ENCODE measurements at regions not wholly inside any gene's neighbourhood (a gene's known extent, or its start where the extent isn't known, plus 50 kb on each side); places are given as distances from the start of the nearest gene placed in this dataset.

DNA sequence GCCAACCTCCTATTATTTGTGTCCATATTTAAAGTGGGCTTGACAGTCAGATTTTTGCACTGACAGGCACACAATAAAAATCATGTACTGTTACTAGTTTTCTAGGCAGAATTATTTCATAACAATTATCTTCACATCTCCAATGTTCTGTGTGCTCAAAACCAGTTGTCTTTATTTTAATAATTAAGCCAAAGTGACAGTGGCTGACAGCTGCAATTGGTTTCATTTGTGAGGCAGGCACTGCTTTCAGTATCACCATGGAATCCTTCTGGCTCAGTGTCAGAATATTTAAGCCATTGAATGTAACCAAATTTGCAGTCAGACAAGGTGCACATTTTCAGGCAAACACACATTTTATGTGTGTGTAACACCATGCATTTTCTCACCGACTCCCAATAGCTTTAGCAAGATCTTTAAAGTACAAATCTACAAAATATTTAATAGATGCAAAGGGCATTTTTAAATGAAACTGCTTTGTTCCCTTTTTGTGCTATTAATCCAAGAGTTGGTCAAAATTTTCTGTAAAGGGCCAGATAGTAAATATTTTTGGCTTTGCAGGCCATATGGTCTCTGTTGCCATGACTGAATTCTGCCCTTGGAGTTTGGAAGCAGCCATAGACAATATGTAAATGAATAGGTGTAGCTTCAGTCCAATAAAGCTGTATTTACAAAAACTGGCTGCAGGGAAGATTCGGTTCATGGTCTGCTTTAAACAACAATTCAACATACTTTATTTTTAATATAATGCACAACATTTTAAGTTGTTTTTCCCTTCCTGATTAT lies 486.0 kb downstream of the KCNJ2 start:
- DNase-seq, result no peak

DNA sequence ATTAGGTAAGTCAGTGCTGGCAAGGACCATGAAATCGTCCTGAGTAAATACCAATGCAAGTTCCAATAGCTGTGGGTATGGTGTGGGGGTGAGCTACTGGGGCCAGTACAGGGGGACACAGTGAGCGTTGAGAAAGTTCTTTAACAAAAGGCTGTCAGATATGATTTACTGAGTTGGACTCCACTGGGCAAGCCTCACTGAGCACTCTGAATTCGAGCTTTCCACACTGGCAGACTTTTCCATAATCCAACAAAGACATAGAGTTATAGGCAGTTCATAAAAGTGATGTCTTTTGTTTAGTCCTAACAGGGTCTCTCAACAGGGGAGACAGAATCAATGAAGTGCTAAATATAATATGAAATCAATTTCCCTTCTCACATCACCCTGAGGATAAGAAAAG lies 489.0 kb downstream of the KCNJ2 start:
- no peak for DNase-seq

DNA sequence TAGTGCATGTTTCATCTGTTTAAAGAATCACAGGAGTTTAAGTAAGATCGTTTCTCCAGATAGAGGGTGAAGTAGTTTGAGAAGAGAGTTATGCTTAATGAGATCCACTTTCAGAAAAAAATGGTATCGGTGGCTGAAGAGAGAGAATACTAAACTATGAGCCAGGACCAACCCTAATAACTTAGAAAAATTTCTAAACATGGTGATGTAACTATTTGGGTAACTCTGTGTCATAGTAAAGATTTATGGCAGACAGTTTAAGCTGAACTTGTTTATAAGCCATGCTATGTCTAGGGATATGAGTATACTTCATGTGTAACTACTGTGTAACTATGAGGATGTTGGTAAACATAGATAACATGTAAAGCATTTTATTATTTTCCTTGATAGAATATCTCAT lies 489.5 kb downstream of the KCNJ2 start:
- no peak for DNase-seq

DNA sequence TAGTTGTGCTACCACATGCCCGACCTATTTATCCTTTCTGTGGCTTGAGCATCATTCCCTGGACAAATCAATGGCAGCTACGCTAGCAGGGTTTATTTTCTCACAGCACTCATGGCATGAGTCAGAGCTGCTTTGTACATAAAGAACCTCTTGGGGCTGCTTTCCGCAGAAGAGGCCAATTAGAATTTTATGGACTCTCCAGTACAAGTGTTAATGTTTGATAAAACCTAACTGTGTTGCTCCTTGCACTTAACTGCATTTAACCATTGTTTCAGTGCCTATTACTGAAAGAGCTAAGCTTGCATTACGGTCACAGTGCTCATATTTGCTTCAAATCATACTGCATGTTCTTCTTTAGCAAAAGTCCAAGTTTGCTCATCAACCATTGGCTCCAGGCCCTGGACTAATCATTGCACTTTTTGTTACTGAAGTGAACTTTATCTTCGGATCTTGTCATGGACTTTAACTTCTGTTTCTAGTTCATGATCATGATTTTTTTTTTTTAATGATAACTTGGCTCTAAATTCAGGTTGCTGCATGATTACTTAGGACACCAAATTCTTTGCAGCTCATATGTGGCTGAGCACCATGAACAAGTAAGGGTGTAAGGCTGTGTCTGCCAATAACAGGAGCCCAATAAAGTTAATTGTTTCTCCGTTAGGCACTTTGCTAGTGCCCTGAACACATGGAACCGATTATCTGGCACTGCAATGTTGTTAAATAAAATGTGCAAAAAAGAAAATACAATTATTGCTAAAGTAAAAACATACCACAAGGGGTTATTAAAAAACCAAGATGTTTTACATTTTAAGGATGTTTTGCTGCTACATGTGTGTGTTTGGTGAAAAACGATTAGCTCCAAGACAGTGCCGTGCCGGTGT lies 492.2 kb downstream of the KCNJ2 start:
- DNase-seq, result peak; percentile 29

DNA sequence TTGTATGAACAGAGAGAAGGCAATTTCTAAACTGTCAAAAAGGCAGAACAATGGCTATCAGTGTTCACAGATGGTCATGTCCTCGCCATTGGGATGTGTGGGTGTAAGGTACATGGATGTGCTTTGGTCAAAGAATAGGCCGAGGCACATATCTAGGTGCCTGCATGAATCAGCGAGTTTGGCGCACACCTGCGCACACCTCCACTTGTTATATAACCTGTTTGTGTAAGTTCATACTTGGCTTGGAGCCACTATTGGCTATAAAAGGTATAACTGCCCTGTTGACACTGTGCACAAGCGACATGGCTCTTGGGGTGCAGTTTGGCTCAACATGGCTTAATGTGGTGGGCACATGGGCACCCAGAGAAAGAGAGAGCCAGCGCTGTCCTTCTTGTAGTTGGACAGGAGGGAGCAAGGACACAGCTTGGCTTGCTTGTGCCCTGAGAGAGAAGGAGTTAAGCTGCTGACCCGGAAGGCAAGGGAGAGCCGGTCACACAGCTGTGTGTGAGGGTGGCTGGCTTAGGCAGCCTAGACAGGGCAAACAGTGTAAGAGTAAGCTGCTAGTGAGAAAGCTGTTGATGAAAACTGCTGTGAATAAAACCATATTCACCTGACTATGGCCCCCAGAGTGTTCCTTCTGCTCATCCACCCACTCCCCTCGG lies 499.1 kb downstream of the KCNJ2 start:
- DNase-seq, result no peak

DNA sequence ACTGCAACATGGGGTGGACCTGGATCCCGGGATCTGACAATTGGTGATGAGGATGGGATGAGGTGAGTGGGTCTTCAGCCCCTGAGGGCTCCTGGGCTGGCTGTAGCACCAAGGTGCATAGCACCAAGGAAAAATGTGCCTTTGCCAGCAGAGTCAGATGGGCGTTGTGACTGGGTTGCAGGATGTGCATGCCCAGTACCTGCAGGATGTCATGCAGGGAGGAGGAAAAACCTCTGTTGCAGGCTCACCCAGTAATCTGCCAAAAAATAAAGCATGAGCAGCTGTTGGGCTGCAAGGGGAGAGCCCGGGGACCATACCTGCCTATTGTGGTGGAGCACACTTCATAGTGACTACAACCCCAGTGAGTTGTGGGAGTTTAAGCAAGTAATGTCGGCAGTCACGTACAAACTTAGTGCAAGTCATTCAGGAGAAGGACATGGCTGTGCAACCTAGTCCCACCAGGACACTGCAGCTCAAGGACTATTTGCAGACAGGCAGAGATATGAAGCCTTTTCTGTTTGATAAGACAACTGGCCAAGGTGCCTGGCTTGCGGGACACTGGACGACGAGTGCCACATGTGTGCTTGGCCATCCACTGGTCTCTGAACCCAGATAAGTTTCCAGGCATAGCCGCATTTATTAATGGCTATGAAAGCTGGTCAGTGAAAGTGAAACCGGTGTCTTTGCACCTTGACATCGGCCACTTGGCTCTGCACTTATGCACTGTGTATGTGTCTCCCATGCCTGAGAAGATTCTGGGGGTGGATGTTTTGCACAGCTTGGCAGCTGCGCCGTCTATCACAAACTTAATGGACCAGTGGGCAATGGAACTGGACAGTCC lies 499.8 kb downstream of the KCNJ2 start:
- no peak for DNase-seq

DNA sequence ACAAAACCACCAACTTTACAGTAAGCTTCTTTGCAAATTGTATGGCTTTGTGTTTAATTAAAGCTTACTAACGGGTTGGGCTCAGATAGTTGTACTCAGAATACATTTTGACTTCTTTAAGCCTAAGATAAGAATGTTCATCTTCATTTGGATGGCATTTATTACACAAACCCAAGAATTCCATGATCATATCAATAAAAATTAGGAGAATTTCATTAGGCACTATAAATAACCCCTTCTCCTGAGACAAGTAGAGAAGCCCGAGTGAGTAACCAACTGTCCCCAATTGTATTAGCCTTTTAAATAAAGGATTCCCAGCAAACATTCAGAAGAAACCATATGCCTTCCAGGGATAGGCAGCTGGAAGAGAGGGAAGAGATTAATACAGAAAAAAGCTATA lies 504.7 kb downstream of the KCNJ2 start:
- no peak for DNase-seq

DNA sequence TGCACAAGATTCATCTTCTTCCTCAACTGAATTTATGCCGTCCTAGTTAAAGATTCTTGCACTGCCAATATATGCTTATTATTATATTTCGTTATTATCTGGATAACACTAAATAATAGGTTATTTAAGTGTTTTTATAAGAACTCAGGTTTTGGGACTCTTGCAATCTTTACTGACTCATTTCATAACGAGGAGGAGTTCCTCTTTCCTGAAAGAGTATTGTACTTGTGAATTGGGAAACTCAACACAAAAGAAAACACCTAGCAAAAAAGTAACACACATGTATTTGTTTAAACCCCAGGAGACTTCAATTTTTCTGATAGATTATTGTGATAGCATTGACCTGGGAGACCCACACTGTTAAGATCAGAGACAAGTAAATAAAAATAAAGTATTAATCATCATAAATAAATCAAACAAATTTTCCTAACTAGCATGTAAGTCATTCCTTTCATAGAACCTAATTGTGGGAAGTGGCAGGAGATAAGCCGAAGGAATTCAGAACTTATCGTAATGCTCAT lies 505.8 kb downstream of the KCNJ2 start:
- DNase-seq, result no peak

DNA sequence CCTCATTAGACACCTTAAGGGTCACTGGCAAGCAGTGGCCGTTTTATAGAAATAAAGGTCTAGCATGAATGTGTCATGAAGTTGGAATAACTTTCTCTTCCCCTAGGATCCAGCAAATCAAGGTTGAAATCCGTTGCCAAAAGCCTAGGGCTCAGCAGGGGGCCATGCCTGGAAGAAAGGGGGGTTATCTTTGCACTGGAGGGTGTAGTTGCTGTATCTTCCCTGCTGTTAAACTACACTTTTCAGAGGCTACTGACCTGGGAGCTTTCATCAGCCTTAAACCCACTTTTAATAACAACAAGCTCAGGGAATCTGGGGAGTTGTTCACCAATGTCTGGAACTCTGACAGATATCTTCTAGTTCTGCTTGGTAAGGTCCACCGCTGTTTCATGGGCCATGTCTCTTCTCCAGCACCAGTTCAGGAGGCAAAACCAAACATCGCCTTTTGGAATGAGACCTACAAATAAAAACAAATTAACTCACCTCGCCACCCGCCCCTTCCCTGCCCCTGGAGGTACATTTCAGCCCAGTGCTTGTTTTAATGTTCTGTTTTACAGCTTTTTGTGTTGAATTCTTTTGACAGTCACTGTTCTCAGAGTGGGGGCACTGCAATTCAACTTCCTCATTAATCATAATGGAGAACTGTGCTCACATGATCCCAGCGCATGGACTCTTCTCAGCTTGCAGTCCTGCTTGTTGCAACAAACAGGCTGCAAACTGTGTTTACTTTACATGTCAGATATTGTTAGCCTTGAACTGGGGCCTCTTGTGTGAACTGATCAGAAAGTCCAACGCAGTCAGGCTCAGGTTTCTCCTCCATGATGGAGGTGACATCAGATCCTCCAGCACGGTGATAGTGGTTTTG lies 508.7 kb downstream of the KCNJ2 start:
- DNase-seq, result no peak

DNA sequence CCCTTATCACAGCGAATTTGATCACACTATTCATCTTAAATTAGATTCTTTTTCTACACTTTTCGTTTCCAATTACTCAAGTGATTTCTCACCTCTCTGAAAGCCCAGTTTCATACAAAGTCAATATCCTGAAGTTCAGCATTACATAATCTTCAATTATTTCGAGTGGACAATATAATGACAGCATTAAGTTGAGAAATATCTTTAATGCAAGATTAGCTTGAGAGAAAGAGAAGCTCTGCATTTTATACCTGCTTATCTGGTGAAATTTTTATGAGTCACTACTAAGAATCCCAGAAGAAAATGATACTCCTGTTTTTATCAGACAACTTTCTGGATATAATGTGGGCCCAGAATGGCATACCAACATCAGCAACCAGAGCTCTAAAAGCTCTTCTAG lies 509.6 kb downstream of the KCNJ2 start:
- no peak for DNase-seq

DNA sequence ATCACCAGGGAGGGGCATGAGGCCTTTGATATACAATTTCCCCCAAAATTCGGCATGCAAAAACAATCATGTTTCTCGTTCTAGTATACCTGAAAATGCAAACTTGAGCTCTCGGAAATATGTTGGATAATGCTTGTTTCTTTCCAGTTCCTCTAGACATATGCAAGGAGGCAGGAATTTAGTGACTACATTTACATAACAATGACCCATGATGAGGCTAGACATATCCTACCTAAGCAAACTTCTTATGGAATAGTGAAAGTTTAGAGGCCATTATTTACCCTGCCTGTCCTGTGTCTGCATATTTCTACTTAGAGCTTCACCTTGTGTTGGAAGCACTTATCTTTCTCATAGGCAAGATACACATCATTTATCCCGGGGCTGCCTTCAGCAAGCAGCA lies 514.6 kb downstream of the KCNJ2 start:
- DNase-seq, result no peak

DNA sequence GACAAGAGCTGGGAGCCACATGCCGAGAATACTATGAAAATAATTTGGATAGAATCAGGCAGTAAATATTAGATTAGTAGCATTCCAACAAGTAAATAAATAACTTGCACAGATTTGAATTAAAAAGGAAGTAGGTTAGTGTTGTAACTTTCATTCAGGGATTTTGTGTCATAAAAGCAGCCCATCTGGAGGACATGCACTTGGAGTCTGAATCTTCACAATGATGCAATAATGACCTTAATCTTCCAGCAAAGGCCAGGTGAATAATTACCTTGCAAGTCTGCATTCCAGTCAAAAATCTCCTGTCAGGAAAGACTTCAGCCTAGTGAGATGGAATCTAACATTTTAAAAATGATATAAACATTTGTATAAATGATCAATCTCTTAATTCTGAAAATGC lies 518.1 kb downstream of the KCNJ2 start:
- DNase-seq, result no peak

DNA sequence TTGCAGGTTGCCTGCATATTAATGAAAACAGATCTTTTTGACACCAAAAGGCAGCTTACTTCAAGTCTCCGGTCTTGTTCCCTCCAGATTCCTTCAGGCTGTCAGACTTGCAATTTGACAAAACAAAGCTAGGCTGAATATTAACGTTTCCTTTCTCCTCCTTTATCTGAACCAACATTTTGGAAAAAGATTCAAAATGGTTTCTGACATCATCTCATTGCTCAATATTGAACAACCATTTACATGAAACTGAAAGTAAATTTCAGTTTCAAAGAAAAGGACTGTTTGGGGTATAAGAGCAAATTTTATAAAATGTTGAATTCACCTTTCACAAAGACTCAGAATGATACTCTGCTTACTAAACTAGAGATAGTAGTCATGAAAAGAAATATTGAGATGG lies 521.8 kb downstream of the KCNJ2 start:
- no peak for DNase-seq

DNA sequence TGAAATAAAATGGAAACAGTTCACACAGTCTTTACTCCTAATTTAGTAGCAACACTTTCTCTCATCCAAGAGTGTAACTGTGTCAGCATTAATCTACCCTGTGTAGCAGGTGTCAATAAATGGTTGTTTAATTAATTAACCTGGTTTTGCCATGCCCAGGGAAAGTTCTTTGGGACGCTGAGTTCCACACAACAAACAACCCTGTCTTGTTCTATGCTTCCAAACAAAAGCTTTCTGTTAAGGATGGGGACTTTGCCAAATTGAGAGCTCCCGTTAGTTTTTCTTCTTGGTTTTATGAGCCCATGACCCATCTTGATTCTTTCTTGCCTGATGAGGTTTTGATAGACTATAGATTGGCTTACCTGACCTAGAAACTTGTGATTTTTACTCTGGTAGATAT lies 530.1 kb downstream of the KCNJ2 start:
- DNase-seq, result no peak

DNA sequence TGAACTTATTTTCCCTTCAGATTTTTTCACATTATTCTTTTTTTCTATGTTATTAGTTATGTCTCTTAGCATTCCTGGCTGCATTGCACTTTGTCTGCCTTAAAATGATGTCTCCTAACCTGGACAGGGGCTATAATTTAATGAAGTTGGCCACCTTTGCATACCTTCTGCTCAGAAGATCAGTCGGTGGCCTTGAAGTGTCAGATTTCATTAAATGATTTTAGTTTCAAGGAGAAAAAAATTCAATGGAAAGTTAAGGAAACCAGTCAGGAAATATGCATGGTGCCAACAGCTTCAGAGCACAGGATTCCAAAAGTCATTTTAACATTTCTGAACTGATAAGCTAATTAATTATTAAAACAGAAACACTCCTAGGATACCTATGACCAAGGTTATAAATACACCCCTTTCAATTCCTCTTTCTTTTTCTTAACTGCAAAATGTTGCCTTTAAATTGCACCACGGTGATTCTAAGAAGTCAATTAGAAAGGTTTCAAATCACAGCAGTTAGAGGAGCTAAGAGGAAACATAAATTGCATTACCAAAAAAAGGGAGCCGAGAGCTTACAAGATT lies 533.4 kb downstream of the KCNJ2 start:
- DNase-seq, result no peak

DNA sequence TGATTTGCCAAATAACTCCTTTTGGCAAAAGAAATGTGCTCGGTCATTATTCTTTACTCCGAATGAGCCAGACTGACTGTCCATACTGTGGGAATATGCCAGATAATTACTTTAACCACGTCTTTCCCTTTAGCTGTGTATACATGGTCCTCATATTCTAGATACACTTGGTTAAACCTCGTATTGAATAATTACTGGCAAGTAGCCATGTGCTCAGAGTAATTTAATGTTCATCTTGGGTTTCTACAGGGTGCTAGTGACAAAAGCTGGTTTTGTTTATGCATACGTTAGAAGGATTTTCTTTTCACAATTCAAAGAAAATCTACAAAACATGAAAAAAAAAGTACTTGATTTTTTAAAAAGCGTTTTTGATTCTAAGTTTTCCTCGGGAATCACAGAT lies 540.3 kb downstream of the KCNJ2 start:
- no peak for DNase-seq

DNA sequence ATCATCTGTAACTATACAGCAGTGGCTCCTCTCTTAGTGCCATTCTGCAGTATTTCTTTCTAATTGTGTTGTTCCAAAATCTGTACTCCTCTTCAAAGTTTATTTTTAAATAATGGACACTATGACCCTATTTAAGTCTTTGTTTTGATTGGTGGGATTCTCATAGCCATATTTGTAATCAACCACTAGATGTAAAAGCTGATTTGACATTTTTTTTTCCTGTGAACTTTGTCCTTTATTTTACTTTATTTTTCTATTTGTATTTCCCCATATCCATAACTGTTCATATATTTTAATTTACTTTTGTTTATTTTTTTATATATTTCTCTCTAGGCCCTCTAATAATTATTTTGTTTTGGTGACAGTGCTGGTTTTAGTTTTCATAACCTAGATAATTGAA lies 544.4 kb downstream of the KCNJ2 start:
- no peak for DNase-seq

DNA sequence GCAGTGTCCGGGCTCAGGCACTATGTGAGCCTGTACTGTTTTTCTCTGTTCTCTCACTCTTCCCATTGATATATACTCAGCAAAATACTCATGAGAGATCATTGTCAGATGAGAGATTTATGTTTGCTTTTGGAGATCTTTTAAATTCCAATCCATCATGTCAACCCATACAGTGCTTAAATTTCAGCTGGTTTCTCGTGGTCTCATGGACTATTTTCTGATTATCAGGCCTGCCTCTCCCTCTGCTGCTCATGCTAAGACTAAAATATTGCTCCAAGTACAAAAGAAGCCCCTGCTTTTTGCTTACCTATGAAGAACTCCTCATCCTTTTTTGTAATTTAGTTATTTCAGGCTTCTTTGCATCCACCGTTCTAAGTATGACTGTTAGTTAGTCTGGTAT lies 547.2 kb downstream of the KCNJ2 start:
- no peak for DNase-seq

DNA sequence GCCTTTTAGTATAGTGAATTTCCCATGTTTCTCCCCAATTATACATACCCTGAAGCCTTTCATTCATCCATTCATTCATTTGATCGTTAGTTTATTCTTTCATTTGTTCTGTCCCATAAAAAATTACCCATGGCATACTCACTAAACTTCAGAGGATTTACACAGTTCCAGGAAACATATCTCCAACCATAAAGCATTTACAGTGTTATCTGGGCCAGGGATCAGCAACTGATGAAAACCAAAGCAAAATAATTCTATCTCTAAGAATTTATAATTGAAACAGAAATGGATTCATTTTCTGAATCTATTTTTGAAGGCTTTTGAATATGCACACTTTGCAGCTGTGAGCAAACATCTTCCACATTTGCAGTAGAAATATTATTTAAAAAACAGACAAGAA lies 547.7 kb downstream of the KCNJ2 start:
- DNase-seq, result no peak

DNA sequence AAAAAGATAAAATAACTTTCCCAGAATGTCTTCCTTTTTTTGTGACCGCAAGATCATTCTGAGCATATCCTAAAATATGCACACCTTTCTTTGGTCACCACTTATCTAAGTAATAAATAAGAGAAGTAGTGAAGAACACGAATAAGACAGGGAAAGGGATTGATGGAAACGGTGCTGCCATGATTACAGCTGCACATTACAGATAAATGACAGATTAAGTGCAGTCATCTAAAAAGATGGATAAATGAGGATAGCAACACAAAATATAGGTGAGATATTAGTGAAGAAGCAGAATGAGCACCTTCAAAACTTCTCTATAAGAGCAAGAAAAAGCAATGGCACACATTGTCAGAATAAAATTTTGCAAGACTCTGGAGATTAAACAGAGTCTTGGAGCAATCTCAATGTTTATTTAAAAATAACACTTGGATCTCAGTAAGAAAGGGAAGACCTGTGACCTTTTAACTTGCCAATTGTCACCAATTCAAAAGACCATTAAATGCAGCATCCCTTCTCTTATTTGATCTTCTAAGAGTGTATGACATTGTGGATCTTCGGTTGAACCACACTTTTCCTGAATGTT lies 567.1 kb downstream of the KCNJ2 start:
- no peak for DNase-seq
